Ascending aorta (tissue), 2 donors: ENCODE measurements at regions not wholly inside any gene's neighbourhood (a gene's known extent, or its start where the extent isn't known, plus 50 kb on each side); places are given as distances from the start of the nearest gene placed in this dataset.

Experiments
- DNase-seq, 2 donors: peaks; one replicate each; pipeline ENCODE4 v3.0.0-alpha.2; 2019; ENCODE audit warnings: low spot score in 2 of 2
- H3K27ac ChIP-seq, 2 donors: fragments of 200-600 bp; sonication (generic); one replicate each; pipeline ENCODE4 v1.5.1; 2016 to 2017; ENCODE audit warnings: mild to moderate bottlenecking in 1 of 2
- H3K27me3 ChIP-seq: fragments of 200-600 bp; sonication (generic); one replicate; pipeline ENCODE4 v1.5.1; 2017
- H3K36me3 ChIP-seq, 2 donors: fragments of 200-600 bp; sonication (generic); one replicate each; pipeline ENCODE4 v1.5.1; 2016
- H3K4me1 ChIP-seq, 2 donors: fragments of 200-600 bp; sonication (generic); one replicate each; pipeline ENCODE4 v1.5.1; 2016 to 2017; ENCODE audit warnings: mild to moderate bottlenecking in 1 of 2
- H3K4me3 ChIP-seq, 2 donors: fragments of 200-600 bp; sonication (generic); one replicate each; pipeline ENCODE4 v1.5.1; 2016 to 2017; ENCODE audit warnings: mild to moderate bottlenecking in 1 of 2
- H3K9me3 ChIP-seq, 2 donors: fragments of 200-600 bp; sonication (generic); one replicate each; pipeline ENCODE4 v1.5.1; 2016
- intact Hi-C: fragments of 100-400 bp; cut with DNase I; formaldehyde crosslinking; loops from one replicate; pipeline ENCODE4 v1.15.1; 2023
- TF ChIP-seq, protein P1 (sequence below), 3 experiments: fragments of 200-600 bp in 2 of 3; fragments of 450-650 bp in 1 of 3; sonication (generic) in 2 of 3; IDR thresholded peaks; one replicate each; pipeline ENCODE4 v1.5.1; 2016 to 2019; ENCODE audit warnings: antibody characterized with exemption in 3 of 3, mild to moderate bottlenecking in 1 of 3, moderate library complexity in 1 of 3

DNA sequence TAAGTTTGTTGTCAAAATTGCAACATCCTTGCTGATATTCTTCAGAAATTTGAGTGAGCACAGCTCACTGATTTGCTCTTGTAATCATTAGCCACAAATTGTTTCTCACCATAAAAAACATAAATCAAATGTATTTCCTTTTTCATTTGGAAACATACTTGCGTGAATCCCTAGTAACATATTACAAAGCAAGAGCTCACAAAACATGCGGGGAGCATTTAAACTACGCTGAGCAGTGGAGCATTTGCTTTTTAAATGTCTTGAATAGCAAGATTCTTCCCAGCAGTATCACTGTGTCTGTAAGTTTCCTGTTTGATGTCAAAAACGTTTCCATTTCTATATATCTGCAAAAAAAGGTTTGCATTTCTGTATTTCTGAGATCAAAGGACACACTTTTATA lies 788.3 kb upstream of the SALL3 start:
- no peaks in the 10 kb centered on the region for H3K36me3 ChIP-seq
- no peaks in the 10 kb centered on the region for H3K27me3 ChIP-seq
- no peak overlapping the region for H3K4me3 ChIP-seq
- H3K9me3 ChIP-seq, result no peaks in the 10 kb centered on the region
- DNase-seq, result no peak
- H3K4me1 ChIP-seq, result no peaks in the 10 kb centered on the region
- no peak overlapping the region for H3K27ac ChIP-seq
- intact Hi-C loops, result no loop called here
- TF ChIP-seq, protein P1, sequence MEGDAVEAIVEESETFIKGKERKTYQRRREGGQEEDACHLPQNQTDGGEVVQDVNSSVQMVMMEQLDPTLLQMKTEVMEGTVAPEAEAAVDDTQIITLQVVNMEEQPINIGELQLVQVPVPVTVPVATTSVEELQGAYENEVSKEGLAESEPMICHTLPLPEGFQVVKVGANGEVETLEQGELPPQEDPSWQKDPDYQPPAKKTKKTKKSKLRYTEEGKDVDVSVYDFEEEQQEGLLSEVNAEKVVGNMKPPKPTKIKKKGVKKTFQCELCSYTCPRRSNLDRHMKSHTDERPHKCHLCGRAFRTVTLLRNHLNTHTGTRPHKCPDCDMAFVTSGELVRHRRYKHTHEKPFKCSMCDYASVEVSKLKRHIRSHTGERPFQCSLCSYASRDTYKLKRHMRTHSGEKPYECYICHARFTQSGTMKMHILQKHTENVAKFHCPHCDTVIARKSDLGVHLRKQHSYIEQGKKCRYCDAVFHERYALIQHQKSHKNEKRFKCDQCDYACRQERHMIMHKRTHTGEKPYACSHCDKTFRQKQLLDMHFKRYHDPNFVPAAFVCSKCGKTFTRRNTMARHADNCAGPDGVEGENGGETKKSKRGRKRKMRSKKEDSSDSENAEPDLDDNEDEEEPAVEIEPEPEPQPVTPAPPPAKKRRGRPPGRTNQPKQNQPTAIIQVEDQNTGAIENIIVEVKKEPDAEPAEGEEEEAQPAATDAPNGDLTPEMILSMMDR (IDR thresholded peaks at IDR 0.05), result no peak

DNA sequence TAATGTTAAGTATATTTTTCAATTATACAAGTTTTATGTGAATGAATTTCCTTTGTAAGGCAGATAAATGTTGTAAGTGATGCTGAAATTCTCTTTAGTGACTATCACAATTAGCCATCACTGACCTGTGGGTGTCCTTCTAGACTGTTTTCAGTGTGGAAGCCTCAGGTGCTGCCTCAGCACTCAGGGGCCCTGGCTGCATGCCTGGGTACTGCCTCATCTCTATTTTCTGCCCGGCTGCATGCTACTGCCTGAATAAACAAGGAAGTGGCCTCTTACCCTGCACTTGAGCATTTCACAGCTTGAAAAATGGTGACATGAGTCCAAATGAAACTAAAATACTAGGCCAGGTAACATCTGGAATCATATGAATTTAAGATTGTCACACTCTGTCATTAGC lies 787.6 kb upstream of the SALL3 start:
- H3K4me1 ChIP-seq, result no peaks in the 10 kb centered on the region
- H3K4me3 ChIP-seq, result no peak overlapping the region
- H3K27ac ChIP-seq, result no peak overlapping the region
- no peaks in the 10 kb centered on the region for H3K36me3 ChIP-seq
- intact Hi-C loops, result no loop called here
- no peak for DNase-seq
- H3K9me3 ChIP-seq, result no peaks in the 10 kb centered on the region
- no peaks in the 10 kb centered on the region for H3K27me3 ChIP-seq
- TF ChIP-seq, protein P1 (IDR thresholded peaks at IDR 0.05), result no peak

DNA sequence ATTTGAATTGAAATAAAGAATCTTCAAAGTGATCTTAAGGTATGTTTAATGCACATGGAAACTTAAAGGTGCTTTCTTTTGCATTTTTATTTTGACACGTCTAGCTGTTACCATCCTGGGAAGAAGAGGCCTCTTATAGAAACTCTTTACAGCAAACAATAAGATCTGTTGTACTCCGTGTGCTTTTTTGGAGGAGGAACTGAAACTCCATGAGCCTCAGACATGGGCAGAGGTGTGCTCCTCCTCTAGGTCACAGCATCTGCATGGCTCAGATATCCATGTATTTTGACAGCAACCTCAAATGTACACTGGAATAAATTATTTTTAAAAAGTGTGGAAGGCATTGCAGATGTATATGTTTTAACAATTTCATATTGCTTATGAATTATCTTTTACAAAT lies 783.3 kb upstream of the SALL3 start:
- TF ChIP-seq, protein P1 (IDR thresholded peaks at IDR 0.05), result no peak
- H3K9me3 ChIP-seq, result no peaks in the 10 kb centered on the region
- H3K27ac ChIP-seq, result no peak overlapping the region
- H3K27me3 ChIP-seq, result no peaks in the 10 kb centered on the region
- intact Hi-C loops, result no loop called here
- no peak overlapping the region for H3K4me3 ChIP-seq
- DNase-seq, result no peak
- H3K4me1 ChIP-seq, result no peaks in the 10 kb centered on the region
- no peaks in the 10 kb centered on the region for H3K36me3 ChIP-seq

DNA sequence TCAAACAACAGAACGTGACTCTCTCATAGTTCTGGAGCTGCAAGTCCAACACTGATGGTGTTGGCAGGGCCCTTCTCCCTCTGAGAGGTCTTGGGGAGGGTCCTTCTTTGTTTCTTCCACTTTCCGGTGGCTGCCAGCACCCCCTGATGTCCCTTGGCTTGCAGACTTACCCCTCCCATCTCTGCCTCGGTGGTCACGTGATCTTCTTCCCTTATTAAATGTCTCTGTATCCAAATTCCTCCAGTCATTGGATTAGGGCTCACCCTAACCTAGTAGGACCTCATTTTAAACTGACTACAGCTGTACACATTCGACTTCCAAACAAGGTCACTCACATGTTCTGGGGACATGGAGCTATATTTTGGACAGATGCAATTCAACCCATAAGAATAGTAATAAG lies 780.6 kb upstream of the SALL3 start:
- TF ChIP-seq, protein P1 (IDR thresholded peaks at IDR 0.05), result no peak
- no peak for DNase-seq
- Histone ChIP-seq H3K27ac (no peak overlapping the region), H3K27me3 (no peaks in the 10 kb centered on the region), H3K36me3 (no peaks in the 10 kb centered on the region), H3K9me3 (no peaks in the 10 kb centered on the region), H3K4me3 (no peak overlapping the region), H3K4me1 (no peaks in the 10 kb centered on the region)
- intact Hi-C loops, result no loop called here

DNA sequence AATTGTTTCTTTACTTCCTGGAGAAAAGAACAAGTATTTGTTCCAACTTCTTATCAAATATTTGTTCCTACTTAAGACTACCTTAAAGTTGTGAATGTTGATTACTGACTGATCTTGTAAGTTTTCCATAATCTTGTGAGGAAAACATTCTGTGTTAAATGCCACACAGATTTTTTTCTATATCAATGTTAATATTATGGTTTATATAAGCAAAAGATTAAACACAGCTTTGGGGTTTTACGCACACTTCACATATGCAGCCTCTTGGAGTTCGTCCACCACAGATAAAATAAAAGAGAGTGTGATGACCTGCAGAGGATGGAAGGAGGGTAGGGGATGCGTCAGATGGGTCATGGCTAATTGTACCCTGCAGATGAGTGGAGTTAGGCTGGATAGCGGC lies 780.0 kb upstream of the SALL3 start:
- H3K4me1 ChIP-seq, result no peaks in the 10 kb centered on the region
- TF ChIP-seq, protein P1 (IDR thresholded peaks at IDR 0.05), result no peak
- intact Hi-C loops, result no loop called here
- H3K27ac ChIP-seq, result no peak overlapping the region
- no peaks in the 10 kb centered on the region for H3K9me3 ChIP-seq
- no peak overlapping the region for H3K4me3 ChIP-seq
- DNase-seq, result no peak
- no peaks in the 10 kb centered on the region for H3K36me3 ChIP-seq
- H3K27me3 ChIP-seq, result no peaks in the 10 kb centered on the region

DNA sequence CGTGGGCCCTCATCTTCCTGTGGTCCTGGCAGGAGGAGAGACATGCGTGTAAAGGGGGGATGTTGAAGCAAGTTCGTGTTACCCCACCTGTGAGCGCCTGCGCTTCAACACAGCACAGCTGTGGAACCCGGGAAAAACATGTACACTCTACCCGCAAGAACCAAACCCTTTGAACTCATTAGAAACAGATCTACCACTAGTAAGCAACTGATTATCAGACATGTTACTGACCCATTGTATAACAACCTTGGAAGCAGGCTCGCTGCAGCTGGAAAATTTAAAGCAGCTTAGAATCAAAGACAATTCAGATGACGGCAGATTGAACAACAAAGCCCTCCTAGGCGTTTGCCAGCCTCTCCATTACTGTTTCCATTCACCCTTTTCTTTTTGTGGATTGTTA lies 771.7 kb upstream of the SALL3 start:
- H3K27me3 ChIP-seq, result no peaks in the 10 kb centered on the region
- intact Hi-C loops, result no loop called here
- TF ChIP-seq, protein P1 (IDR thresholded peaks at IDR 0.05), result no peak

More for the DNA sequence above, 771.7 kb upstream of the SALL3 start:
- no peak for DNase-seq
- no peak overlapping the region for H3K27ac ChIP-seq
- no peaks in the 10 kb centered on the region for H3K9me3 ChIP-seq
- H3K4me3 ChIP-seq, result no peak overlapping the region
- H3K4me1 ChIP-seq, result no peaks in the 10 kb centered on the region
- H3K36me3 ChIP-seq, result no peaks in the 10 kb centered on the region
